22Rv1 (cell line): ENCODE measurements at regions not wholly inside any gene's neighbourhood (a gene's known extent, or its start where the extent isn't known, plus 50 kb on each side); places are given as distances from the start of the nearest gene placed in this dataset.

ENCODE experiments used
- ZFX ChIP-seq: fragments of 450-650 bp; IDR thresholded peaks from 2 replicates; pipeline ENCODE4 v1.6.1; 2017; ENCODE audit warnings: antibody characterized with exemption, borderline replicate concordance
- TF ChIP-seq, protein P1 (sequence below): fragments of 450-650 bp; IDR thresholded peaks from 2 replicates; pipeline ENCODE4 v1.5.1; 2017; ENCODE audit warnings: mild to moderate bottlenecking

DNA sequence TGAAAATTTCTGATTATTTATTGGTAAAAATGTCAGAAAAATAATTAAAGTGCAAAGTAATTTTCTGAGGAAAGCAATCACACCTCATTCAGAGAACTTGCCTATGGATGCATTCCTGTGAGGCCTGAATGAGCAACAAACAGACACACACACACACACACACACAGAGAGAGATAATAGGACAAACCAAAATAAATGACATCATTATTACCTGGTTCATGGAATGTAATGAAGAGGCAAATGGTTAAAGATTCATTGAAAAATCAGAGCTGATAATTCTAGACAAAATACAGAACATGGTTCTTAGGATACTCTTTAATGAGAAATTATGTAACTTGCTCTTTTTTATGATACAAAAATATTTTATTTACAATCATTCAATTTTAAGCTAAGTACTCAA lies 490.6 kb upstream of the POU3F2 start:
- TF ChIP-seq, protein P1, sequence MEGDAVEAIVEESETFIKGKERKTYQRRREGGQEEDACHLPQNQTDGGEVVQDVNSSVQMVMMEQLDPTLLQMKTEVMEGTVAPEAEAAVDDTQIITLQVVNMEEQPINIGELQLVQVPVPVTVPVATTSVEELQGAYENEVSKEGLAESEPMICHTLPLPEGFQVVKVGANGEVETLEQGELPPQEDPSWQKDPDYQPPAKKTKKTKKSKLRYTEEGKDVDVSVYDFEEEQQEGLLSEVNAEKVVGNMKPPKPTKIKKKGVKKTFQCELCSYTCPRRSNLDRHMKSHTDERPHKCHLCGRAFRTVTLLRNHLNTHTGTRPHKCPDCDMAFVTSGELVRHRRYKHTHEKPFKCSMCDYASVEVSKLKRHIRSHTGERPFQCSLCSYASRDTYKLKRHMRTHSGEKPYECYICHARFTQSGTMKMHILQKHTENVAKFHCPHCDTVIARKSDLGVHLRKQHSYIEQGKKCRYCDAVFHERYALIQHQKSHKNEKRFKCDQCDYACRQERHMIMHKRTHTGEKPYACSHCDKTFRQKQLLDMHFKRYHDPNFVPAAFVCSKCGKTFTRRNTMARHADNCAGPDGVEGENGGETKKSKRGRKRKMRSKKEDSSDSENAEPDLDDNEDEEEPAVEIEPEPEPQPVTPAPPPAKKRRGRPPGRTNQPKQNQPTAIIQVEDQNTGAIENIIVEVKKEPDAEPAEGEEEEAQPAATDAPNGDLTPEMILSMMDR = no peak
- no peak for TF ChIP-seq ZFX
